AG09309 (cell line): ENCODE measurements at regions not wholly inside any gene's neighbourhood (a gene's known extent, or its start where the extent isn't known, plus 50 kb on each side); places are given as distances from the start of the nearest gene placed in this dataset.

Source experiments
- DNase-seq: peaks from one replicate; pipeline ENCODE4 v3.0.0-alpha.2; 2010; ENCODE audit warnings: low read depth
- H3K4me3 ChIP-seq: 2 replicates; pipeline ENCODE4 v1.5.1; 2011; ENCODE audit warnings: mild to moderate bottlenecking, low read depth, low read length, moderate library complexity; ENCODE audit not compliant: control insufficient read depth
- TF ChIP-seq, protein P1 (sequence below): IDR thresholded peaks from 2 replicates; pipeline ENCODE4 v1.5.1; 2011; ENCODE audit warnings: mild to moderate bottlenecking, low read depth, low read length, inconsistent platforms; ENCODE audit not compliant: insufficient read depth, control insufficient read depth; ENCODE audit errors: missing control alignments

DNA sequence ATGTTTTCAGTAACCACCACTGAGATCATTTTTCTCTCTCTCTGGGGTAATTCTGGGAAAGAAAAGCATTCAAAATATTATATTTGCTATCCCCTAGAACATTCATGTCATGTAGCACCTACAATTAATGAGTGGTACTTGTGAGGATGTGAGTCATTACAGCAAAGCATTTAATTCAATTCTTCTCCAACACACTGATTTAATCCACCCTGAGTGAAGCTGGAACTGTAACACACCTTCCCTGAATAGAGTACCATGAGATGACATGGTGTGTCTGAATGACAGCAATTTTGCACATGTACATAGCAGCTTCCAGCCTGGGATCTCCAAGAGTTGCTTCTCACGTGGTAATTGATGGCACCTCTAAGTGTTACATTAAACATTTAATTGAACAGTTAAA lies 207.1 kb upstream of the SLC14A2 start:
- no peak overlapping the region for H3K4me3 ChIP-seq
- TF ChIP-seq, protein P1, sequence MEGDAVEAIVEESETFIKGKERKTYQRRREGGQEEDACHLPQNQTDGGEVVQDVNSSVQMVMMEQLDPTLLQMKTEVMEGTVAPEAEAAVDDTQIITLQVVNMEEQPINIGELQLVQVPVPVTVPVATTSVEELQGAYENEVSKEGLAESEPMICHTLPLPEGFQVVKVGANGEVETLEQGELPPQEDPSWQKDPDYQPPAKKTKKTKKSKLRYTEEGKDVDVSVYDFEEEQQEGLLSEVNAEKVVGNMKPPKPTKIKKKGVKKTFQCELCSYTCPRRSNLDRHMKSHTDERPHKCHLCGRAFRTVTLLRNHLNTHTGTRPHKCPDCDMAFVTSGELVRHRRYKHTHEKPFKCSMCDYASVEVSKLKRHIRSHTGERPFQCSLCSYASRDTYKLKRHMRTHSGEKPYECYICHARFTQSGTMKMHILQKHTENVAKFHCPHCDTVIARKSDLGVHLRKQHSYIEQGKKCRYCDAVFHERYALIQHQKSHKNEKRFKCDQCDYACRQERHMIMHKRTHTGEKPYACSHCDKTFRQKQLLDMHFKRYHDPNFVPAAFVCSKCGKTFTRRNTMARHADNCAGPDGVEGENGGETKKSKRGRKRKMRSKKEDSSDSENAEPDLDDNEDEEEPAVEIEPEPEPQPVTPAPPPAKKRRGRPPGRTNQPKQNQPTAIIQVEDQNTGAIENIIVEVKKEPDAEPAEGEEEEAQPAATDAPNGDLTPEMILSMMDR: no peak
- no peak for DNase-seq

DNA sequence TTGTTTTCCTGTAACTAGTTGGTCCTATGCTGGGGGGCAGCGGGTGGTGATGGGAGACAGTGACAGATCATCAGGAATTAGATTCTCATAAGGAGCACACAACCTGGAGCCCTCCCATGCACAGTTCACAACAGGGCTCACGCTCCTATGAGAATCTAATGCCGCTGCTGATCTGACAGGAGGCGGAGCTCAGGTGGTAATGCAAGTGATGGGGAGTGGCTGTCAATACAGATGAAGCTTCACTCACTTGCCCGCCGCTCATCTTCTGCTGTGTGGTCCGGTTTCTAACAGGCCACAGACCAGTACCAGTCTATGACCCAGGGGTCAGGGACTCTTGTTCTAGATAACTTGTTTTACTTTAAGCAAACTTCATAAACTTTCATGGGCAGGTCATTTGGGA lies 205.3 kb upstream of the SLC14A2 start:
- TF ChIP-seq, protein P1: no peak
- no peak for DNase-seq

DNA sequence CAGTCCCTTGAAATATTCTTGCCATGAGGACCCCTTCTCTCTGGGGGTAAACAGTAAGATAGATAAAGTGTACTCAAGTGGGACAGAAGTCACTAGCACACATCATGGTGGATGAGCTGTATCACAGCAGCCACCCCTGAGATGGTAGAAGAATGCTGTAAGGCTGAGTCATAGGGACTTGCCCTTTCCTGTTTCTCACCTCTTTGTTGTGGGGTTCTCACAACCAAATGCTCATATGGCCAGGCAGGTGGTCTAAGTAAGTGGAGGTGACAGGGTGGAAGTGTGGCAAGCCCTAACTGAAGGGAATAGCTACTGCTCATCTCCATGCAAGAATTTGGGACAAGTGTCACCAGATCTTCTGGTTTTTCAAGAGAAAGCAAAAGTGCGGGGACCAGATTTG lies 202.7 kb upstream of the SLC14A2 start:
- DNase-seq: no peak
- H3K4me3 ChIP-seq: no peak overlapping the region

More for the DNA sequence above, 205.3 kb upstream of the SLC14A2 start:
- no peak overlapping the region for H3K4me3 ChIP-seq

GRCh38 chr18:45413180-45413836 lies 202.0 kb upstream of the SLC14A2 start:
- DNase-seq: peak; percentile 69
- TF ChIP-seq, protein P1: no peak
- no peak overlapping the region for H3K4me3 ChIP-seq

More for the DNA sequence above, 202.7 kb upstream of the SLC14A2 start:
- TF ChIP-seq, protein P1: no peak

- TF ChIP-seq, protein P1: no peak
- DNase-seq: no peak
- H3K4me3 ChIP-seq: no peak overlapping the region
Observed at GRCh38 chr18:45415614-45416013, 199.7 kb upstream of the SLC14A2 start.

- TF ChIP-seq, protein P1: no peak
Observed at GRCh38 chr18:45416168-45416567, 199.1 kb upstream of the SLC14A2 start.

GRCh38 chr18:45417392-45417791 lies 197.9 kb upstream of the SLC14A2 start:
- DNase-seq: no peak
- TF ChIP-seq, protein P1: no peak
- no peak overlapping the region for H3K4me3 ChIP-seq

More at GRCh38 chr18:45416168-45416567, 199.1 kb upstream of the SLC14A2 start:
- no peak overlapping the region for H3K4me3 ChIP-seq
- DNase-seq: no peak
